H1 (cell line): ENCODE measurements at regions not wholly inside any gene's neighbourhood (a gene's known extent, or its start where the extent isn't known, plus 50 kb on each side); places are given as distances from the start of the nearest gene placed in this dataset.
A peak's percentile ranks its signal among the peaks of the same experiment; 100 is the strongest.

ENCODE experiments used
- CTCF ChIA-PET: fragments of 300-600 bp; sonication (Branson Sonifier 250); formaldehyde crosslinking; loops from one replicate; lab custom pipeline; 2021; ENCODE audit not compliant: partially characterized antibody; lab: Charles Lee
- POLR2A ChIA-PET: fragments of 300-600 bp; sonication (Branson Sonifier 250); formaldehyde crosslinking; loops from one replicate; lab custom pipeline; 2021; ENCODE audit warnings: inconsistent platforms; ENCODE audit not compliant: partially characterized antibody; lab: Charles Lee
- DNase-seq, 2 experiments: peaks; one replicate each; pipeline versions ENCODE4 v3.0.0 to v3.0.0-alpha.2; 2010 to 2022; ENCODE audit warnings: low spot score in 2 of 2, low read depth in 1 of 2, mixed read lengths in 1 of 2
- FAIRE-seq: peaks from 2 replicates; lab custom pipeline; 2011; peaks lifted over from hg19 to GRCh38; lab: Jason Lieb, UNC
- H2AFZ ChIP-seq: 2 replicates; pipeline ENCODE4 v1.8.1; 2012; ENCODE audit warnings: low read length, inconsistent platforms
- H2AK5ac ChIP-seq: 2 replicates; pipeline ENCODE4 v1.6.1; 2013; ENCODE audit warnings: low read depth, low read length
- H2BK120ac ChIP-seq: replicated peaks from 2 replicates; pipeline ENCODE3; 2013; ENCODE audit warnings: low read depth, low read length, inconsistent platforms
- H2BK12ac ChIP-seq: 2 replicates; pipeline ENCODE4 v1.6.1; 2013; ENCODE audit warnings: low read depth, low read length
- H2BK15ac ChIP-seq: 2 replicates; pipeline ENCODE4 v1.6.1; 2013; ENCODE audit warnings: low read length
- H2BK20ac ChIP-seq: 2 replicates; pipeline ENCODE4 v1.6.1; 2013; ENCODE audit warnings: low read length
- H2BK5ac ChIP-seq: 2 replicates; pipeline ENCODE4 v1.6.1; 2013; ENCODE audit warnings: low read depth, low read length
- H3K14ac ChIP-seq: 2 replicates; pipeline ENCODE4 v1.6.1; 2013; ENCODE audit warnings: inconsistent platforms; ENCODE audit not compliant: insufficient read length
- H3K18ac ChIP-seq: 2 replicates; pipeline ENCODE4 v1.6.1; 2013; ENCODE audit warnings: low read length; ENCODE audit errors: extremely low read depth
- H3K23ac ChIP-seq: 2 replicates; pipeline ENCODE4 v1.6.1; 2013; ENCODE audit warnings: inconsistent platforms; ENCODE audit not compliant: insufficient read length
- H3K23me2 ChIP-seq: 2 replicates; pipeline ENCODE4 v1.6.1; 2013; ENCODE audit warnings: low read depth, low read length
- H3K27ac ChIP-seq: 2 replicates; pipeline ENCODE4 v1.6.1; 2011; ENCODE audit warnings: low read depth, low read length, inconsistent platforms
- H3K27me3 ChIP-seq, 4 experiments: replicated peaks in 1 of 4; 1 replicate in 1 of 4; 2 replicates in 3 of 4; pipeline versions ENCODE4 v1.6.1 to v1.8.1; 2011 to 2013; ENCODE audit warnings: low read length in 3 of 4, mild to moderate bottlenecking in 3 of 4, inconsistent platforms in 2 of 4, mixed read lengths in 2 of 4, moderate library complexity in 1 of 4; ENCODE audit not compliant: control insufficient read depth in 3 of 4, insufficient read depth in 3 of 4; ENCODE audit errors: extremely low read depth in 1 of 4
- H3K36me3 ChIP-seq, 4 experiments: 2 replicates each; pipeline versions ENCODE4 v1.6.1 to v1.8.1; 2011 to 2013; ENCODE audit warnings: mild to moderate bottlenecking in 4 of 4, low read length in 3 of 4, moderate library complexity in 2 of 4, control low read depth in 1 of 4, inconsistent platforms in 1 of 4; ENCODE audit not compliant: insufficient read depth in 4 of 4, control insufficient read depth in 2 of 4
- H3K4ac ChIP-seq: replicated peaks from 2 replicates; pipeline ENCODE3; 2013; ENCODE audit warnings: low read length, low read depth, mixed read lengths, inconsistent platforms; ENCODE audit not compliant: insufficient read length
- H3K4me1 ChIP-seq, 4 experiments: replicated peaks in 1 of 4; 1 replicate in 1 of 4; 2 replicates in 3 of 4; pipeline versions ENCODE4 v1.6.1 to v1.8.1; 2011 to 2013; ENCODE audit warnings: low read length in 3 of 4, inconsistent platforms in 2 of 4, mixed read lengths in 1 of 4; ENCODE audit not compliant: insufficient read depth in 4 of 4, control insufficient read depth in 3 of 4
- H3K4me2 ChIP-seq, 2 experiments: 2 replicates each; pipeline versions ENCODE4 v1.6.1 to v1.8.1; 2011 to 2013; ENCODE audit warnings: low read depth in 2 of 2, low read length in 2 of 2, control low read depth in 1 of 2, inconsistent platforms in 1 of 2, mild to moderate bottlenecking in 1 of 2; ENCODE audit not compliant: insufficient read depth in 1 of 2
- H3K4me3 ChIP-seq, 4 experiments: fragments of 200-600, 300-600 bp in 1 of 4; sonication (generic), shearing (Covaris generic), sonication (Bioruptor Twin) in 1 of 4; 2 replicates each; pipeline versions ENCODE4 v1.5.1 to v1.8.1; 2011 to 2016; ENCODE audit warnings: low read length in 4 of 4, low read depth in 3 of 4, control low read depth in 2 of 4, inconsistent platforms in 2 of 4, mild to moderate bottlenecking in 2 of 4, mixed read lengths in 1 of 4, moderate library complexity in 1 of 4; ENCODE audit not compliant: insufficient read depth in 2 of 4; ENCODE audit errors: extremely low read depth in 1 of 4
- H3K56ac ChIP-seq: replicated peaks from 2 replicates; pipeline ENCODE3; 2013; ENCODE audit warnings: low read depth, mild to moderate bottlenecking, mixed read lengths, low read length, inconsistent platforms; ENCODE audit not compliant: insufficient read length
- H3K79me1 ChIP-seq: 2 replicates; pipeline ENCODE4 v1.6.1; 2013; ENCODE audit warnings: low read depth, low read length, control low read depth
- H3K79me2 ChIP-seq, 2 experiments: 2 replicates each; pipeline versions ENCODE4 v1.6.1 to v1.8.1; 2012 to 2013; ENCODE audit warnings: low read length in 2 of 2, mild to moderate bottlenecking in 2 of 2, inconsistent platforms in 1 of 2; ENCODE audit not compliant: insufficient read depth in 2 of 2, control insufficient read depth in 1 of 2
- H3K9ac ChIP-seq, 4 experiments: replicated peaks in 1 of 4; 1 replicate in 1 of 4; 2 replicates in 3 of 4; pipeline versions ENCODE4 v1.6.1 to v1.8.1; 2011 to 2013; ENCODE audit warnings: low read depth in 3 of 4, low read length in 3 of 4, control low read depth in 2 of 4, mild to moderate bottlenecking in 2 of 4, moderate library complexity in 2 of 4, inconsistent platforms in 1 of 4; ENCODE audit errors: extremely low read depth in 1 of 4
- H3K9me3 ChIP-seq, 2 experiments: 2 replicates each; pipeline versions ENCODE4 v1.6.1 to v1.8.1; 2012 to 2013; ENCODE audit warnings: mild to moderate bottlenecking in 2 of 2, moderate library complexity in 2 of 2, control low read depth in 1 of 2, inconsistent platforms in 1 of 2, low read depth in 1 of 2, low read length in 1 of 2, mixed read lengths in 1 of 2; ENCODE audit not compliant: insufficient read depth in 2 of 2
- H4K20me1 ChIP-seq, 2 experiments: replicated peaks in 1 of 2; 2 replicates each; pipeline versions ENCODE3 to v1.8.1; 2011 to 2013; ENCODE audit warnings: inconsistent platforms in 2 of 2, low read length in 2 of 2, mild to moderate bottlenecking in 1 of 2; ENCODE audit not compliant: insufficient read depth in 2 of 2, control insufficient read depth in 1 of 2
- H4K5ac ChIP-seq: 2 replicates; pipeline ENCODE4 v1.6.1; 2013; ENCODE audit warnings: low read length, low read depth, mixed read lengths, inconsistent platforms; ENCODE audit not compliant: insufficient read length
- H4K8ac ChIP-seq: 2 replicates; pipeline ENCODE4 v1.8.0; 2013; ENCODE audit warnings: mild to moderate bottlenecking, moderate library complexity, low read length, inconsistent platforms; ENCODE audit not compliant: insufficient read depth; ENCODE audit errors: extremely low read depth
- H4K91ac ChIP-seq: replicated peaks from 2 replicates; pipeline ENCODE3; 2013; ENCODE audit warnings: low read length, mixed read lengths, inconsistent platforms; ENCODE audit not compliant: insufficient read length
- BCL11A ChIP-seq, 2 experiments: IDR thresholded peaks; one replicate each; pipeline ENCODE4 v1.6.1; 2011; ENCODE audit warnings: low read depth in 2 of 2, low read length in 2 of 2, mild to moderate bottlenecking in 2 of 2
- CEBPB ChIP-seq: IDR thresholded peaks from 2 replicates; pipeline ENCODE4 v1.6.1; 2012; ENCODE audit warnings: low read depth, low read length
- CHD2 ChIP-seq: IDR thresholded peaks from 2 replicates; pipeline ENCODE4 v1.6.1; 2012; ENCODE audit warnings: low read length, improper control_type of control experiment
- JUN ChIP-seq: IDR thresholded peaks from 2 replicates; pipeline ENCODE4 v1.6.1; 2011; ENCODE audit warnings: low read depth, mild to moderate bottlenecking, improper control_type of control experiment, low read length
- KDM1A ChIP-seq: fragments of 200-600, 300-600 bp; sonication (generic); IDR thresholded peaks from 2 replicates; pipeline ENCODE4 v1.7.1; 2016; ENCODE audit warnings: mild to moderate bottlenecking, low read length, borderline replicate concordance
- RAD21 ChIP-seq, 2 experiments: IDR thresholded peaks in 1 of 2; conservative IDR thresholded peaks in 1 of 2; 2 replicates each; pipeline ENCODE4 v1.6.1; 2011; ENCODE audit warnings: low read depth in 2 of 2, low read length in 2 of 2, improper control_type of control experiment in 1 of 2, inconsistent platforms in 1 of 2, mild to moderate bottlenecking in 1 of 2, moderate library complexity in 1 of 2
- SIRT6 ChIP-seq: IDR thresholded peaks from one replicate; pipeline ENCODE4 v1.7.1; 2012; ENCODE audit warnings: low read length, inconsistent platforms
- SP4 ChIP-seq: IDR thresholded peaks from 2 replicates; pipeline ENCODE4 v1.6.1; 2012; ENCODE audit warnings: low read length, inconsistent platforms
- SRF ChIP-seq: IDR thresholded peaks from 2 replicates; pipeline ENCODE4 v1.6.1; 2011; ENCODE audit warnings: mild to moderate bottlenecking, low read depth, low read length, moderate library complexity
- WGBS, 2 experiments: shearing (Covaris generic) in 1 of 2; methylation state at CpG; one replicate each; pipeline versions ENCODE4 v1.1.6 to v1.1.7; 2013 to 2015; ENCODE audit warnings: low lambda C conversion rate in 2 of 2, mixed read lengths in 2 of 2, inconsistent platforms in 1 of 2, low coverage in 1 of 2, missing lambda C conversion rate in 1 of 2; ENCODE audit not compliant: insufficient replicate concordance in 2 of 2, insufficient coverage in 1 of 2, insufficient read length in 1 of 2; ENCODE audit errors: extremely low coverage in 1 of 2, missing lambda C conversion rate in 1 of 2; 5-methylcytosine and 5-hydroxymethylcytosine counted together
- TF ChIP-seq, protein P1 (sequence below), 3 experiments: IDR thresholded peaks; 1 replicate in 2 of 3; 2 replicates in 1 of 3; pipeline versions ENCODE4 v1.5.1 to v1.6.1; 2011; ENCODE audit warnings: low read length in 3 of 3, mild to moderate bottlenecking in 3 of 3, inconsistent platforms in 2 of 3, low read depth in 1 of 3, moderate library complexity in 1 of 3; ENCODE audit not compliant: insufficient read depth in 1 of 3; ENCODE audit errors: control extremely low read depth in 1 of 3

DNA sequence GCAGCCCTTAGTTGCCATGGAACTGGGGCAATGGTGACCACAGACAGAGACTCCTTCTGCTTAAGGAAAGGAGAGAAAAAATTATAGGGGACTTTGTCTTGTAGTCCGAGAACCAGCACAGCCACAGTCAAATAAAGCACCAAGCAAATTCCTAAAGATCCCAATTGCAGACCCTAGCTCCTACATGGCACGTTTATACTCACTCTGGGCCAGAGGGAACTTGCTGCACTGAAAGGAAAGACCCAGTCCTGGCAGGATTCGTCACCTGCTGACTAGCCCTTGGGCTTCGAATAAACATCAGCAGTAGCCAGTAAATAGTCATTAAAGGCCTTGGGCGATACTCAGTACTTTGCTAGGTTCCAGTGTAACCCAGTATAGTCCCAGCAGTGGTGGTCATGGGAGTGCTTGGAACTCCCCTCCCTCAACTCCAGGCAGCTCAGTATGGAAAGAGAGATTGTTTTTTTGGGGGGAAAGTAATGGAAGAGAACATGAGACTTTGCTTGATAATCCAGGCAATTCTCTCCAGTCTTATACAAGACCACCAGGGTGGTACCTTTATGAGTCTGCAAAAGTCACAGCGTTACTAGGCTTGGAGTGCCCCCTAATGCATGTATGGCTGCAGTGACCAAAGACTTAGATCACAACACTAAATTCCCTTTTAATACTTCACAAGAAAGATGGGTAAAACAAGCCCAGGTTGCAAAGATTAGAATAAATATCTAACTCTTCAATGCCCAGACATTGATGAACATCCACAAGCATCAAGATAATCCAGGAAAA, 66.4 kb upstream of the AGTR1 start:
- H3K23ac ChIP-seq, result no peak overlapping the region
- ChIA-PET POLR2A (no interaction called here), CTCF (interaction anchor here (0.6 to 4.4 kb wide), 15 partner anchors 9 to 1753 kb away, joined by 3 to 38 read pairs (median 3); no protein-coding TSS in a partner anchor)
- H2BK5ac ChIP-seq, result 0 out of 2 replicates have a peak overlapping the region, but pooled peaks have one; percentile 35
- no peak overlapping the region for H3K9ac ChIP-seq
- H3K4me2 ChIP-seq, result no peak overlapping the region
- no peaks in the 10 kb centered on the region for H3K79me1 ChIP-seq
- no peaks in the 10 kb centered on the region for H4K20me1 ChIP-seq
- H3K36me3 ChIP-seq, result no peaks in the 10 kb centered on the region
- no peak overlapping the region for H3K18ac ChIP-seq
- no peaks in the 10 kb centered on the region for H3K79me2 ChIP-seq
- no peak overlapping the region for H4K8ac ChIP-seq
- no peak overlapping the region for H3K56ac ChIP-seq
- H4K91ac ChIP-seq, result no peak overlapping the region
- no peak overlapping the region for H2BK15ac ChIP-seq
- H3K4me3 ChIP-seq, result no peak overlapping the region
- H3K23me2 ChIP-seq, result no peaks in the 10 kb centered on the region
- no peak overlapping the region for H2BK20ac ChIP-seq
- H2AFZ ChIP-seq, result 0 out of 2 replicates have a peak overlapping the region, but pooled peaks have one; percentile 35
- H2AK5ac ChIP-seq, result no peak overlapping the region
- H2BK12ac ChIP-seq, result no peak overlapping the region
- peaks cover 0 to 4% of the 10 kb centered on the region in 2 experiments; a peak in 2 of 4 replicates for H3K9me3 ChIP-seq
- H3K4ac ChIP-seq, result no peak overlapping the region
- no peak for FAIRE-seq
- H3K14ac ChIP-seq, result no peak overlapping the region
- H2BK120ac ChIP-seq, result no peak overlapping the region
- no peak overlapping the region for H3K27ac ChIP-seq
- H3K27me3 ChIP-seq, result no peaks in the 10 kb centered on the region
- no peak for DNase-seq
- no peak overlapping the region for H4K5ac ChIP-seq
- H3K4me1 ChIP-seq, result no peaks in the 10 kb centered on the region
- 77% methylated on average over 6 of the region's 6 CpGs; no CpG with 5 or more reads in 1 of the 2 experiments for WGBS, 2 experiments
- no peak for TF ChIP-seq CHD2
- TF ChIP-seq SIRT6, result no peak
- TF ChIP-seq SP4, result no peak
- TF ChIP-seq SRF, result no peak
- no peak for TF ChIP-seq KDM1A
- TF ChIP-seq, protein P1, sequence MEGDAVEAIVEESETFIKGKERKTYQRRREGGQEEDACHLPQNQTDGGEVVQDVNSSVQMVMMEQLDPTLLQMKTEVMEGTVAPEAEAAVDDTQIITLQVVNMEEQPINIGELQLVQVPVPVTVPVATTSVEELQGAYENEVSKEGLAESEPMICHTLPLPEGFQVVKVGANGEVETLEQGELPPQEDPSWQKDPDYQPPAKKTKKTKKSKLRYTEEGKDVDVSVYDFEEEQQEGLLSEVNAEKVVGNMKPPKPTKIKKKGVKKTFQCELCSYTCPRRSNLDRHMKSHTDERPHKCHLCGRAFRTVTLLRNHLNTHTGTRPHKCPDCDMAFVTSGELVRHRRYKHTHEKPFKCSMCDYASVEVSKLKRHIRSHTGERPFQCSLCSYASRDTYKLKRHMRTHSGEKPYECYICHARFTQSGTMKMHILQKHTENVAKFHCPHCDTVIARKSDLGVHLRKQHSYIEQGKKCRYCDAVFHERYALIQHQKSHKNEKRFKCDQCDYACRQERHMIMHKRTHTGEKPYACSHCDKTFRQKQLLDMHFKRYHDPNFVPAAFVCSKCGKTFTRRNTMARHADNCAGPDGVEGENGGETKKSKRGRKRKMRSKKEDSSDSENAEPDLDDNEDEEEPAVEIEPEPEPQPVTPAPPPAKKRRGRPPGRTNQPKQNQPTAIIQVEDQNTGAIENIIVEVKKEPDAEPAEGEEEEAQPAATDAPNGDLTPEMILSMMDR (IDR thresholded peaks at IDR 0.05; ENCODE audit: control extremely low read depth in 1 of 3, insufficient read depth in 1 of 3, low read depth in 1 of 3, low read length in 3 of 3), result peak in 2 of 3 experiments; percentile 69 to 89; a peak in 3 of 4 replicates
- no peak for TF ChIP-seq BCL11A (IDR thresholded peaks at IDR 0.05; ENCODE audit: low read depth in 2 of 2, low read length in 2 of 2)
- no peak for TF ChIP-seq CEBPB
- no peak for TF ChIP-seq JUN
- TF ChIP-seq RAD21 (IDR thresholded peaks at IDR 0.05 in 1 of 2, conservative IDR thresholded peaks at IDR 0.05 in 1 of 2; ENCODE audit: low read depth in 2 of 2, low read length in 2 of 2), result peak; percentile 92 to 95
